GM10248 (cell line): ENCODE measurements at regions not wholly inside any gene's neighbourhood (a gene's known extent, or its start where the extent isn't known, plus 50 kb on each side); places are given as distances from the start of the nearest gene placed in this dataset.

Experiments
- CTCF ChIA-PET: fragments of 300-600 bp; sonication (Branson Sonifier 250); formaldehyde crosslinking; extraction: SDS; loops from one replicate; lab custom pipeline; 2021; ENCODE audit warnings: antibody characterized with exemption; lab: Yijun Ruan, JAX
- POLR2A ChIA-PET: fragments of 350-650 bp; sonication (Branson Sonifier 250); formaldehyde crosslinking; extraction: SDS; loops from one replicate; lab custom pipeline; 2020; ENCODE audit warnings: antibody characterized with exemption; lab: Yijun Ruan, JAX
- DNase-seq: peaks from one replicate; pipeline ENCODE4 v3.0.0; 2012; ENCODE audit errors: extremely low spot score
- TF ChIP-seq, protein P1 (sequence below): IDR thresholded peaks from 2 replicates; pipeline ENCODE4 v1.5.1; 2012; ENCODE audit warnings: mild to moderate bottlenecking, low read depth; ENCODE audit errors: extremely low read depth, missing control alignments, control extremely low read depth

DNA sequence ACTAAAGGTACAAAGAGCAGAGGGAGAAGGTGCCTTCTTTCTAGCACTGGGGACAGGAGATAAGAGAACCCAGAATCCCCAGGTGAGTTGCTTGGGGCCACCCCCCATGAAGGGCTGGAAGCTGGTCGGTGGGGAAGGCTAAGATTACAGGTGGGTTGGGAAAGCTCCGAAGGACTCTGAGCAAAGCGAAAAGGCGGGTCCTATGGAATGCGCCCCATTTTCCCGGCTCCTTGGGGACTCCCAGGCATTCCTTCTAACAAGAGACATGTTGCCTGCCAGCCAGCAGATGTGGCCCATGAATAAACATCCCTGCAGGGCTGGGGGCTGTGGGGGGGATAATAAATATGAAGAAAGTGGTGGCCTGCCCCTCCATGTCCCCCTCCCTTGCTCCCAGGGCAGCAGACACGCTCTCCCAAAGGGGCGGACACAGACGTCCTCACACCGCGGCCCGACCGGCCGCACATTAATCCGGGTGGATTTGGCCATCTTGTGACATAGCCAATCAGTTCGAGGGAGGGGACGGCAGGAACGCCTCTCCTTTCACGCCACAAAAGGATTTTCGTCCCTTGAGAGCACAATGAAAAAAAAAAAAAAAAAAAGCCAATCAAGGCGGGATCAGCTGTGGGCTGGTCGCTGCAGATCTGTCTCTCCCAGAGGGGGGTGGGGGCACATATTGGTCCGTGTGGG is 98.5 kb downstream of the SOX9 start:
- TF ChIP-seq, protein P1, sequence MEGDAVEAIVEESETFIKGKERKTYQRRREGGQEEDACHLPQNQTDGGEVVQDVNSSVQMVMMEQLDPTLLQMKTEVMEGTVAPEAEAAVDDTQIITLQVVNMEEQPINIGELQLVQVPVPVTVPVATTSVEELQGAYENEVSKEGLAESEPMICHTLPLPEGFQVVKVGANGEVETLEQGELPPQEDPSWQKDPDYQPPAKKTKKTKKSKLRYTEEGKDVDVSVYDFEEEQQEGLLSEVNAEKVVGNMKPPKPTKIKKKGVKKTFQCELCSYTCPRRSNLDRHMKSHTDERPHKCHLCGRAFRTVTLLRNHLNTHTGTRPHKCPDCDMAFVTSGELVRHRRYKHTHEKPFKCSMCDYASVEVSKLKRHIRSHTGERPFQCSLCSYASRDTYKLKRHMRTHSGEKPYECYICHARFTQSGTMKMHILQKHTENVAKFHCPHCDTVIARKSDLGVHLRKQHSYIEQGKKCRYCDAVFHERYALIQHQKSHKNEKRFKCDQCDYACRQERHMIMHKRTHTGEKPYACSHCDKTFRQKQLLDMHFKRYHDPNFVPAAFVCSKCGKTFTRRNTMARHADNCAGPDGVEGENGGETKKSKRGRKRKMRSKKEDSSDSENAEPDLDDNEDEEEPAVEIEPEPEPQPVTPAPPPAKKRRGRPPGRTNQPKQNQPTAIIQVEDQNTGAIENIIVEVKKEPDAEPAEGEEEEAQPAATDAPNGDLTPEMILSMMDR: no peak
- POLR2A ChIA-PET: no interaction called here
- CTCF ChIA-PET: interaction anchor here (1.8 kb wide), 1 partner anchor 12 kb away, joined by 4 read pairs; no protein-coding TSS in a partner anchor
- no peak for DNase-seq

DNA sequence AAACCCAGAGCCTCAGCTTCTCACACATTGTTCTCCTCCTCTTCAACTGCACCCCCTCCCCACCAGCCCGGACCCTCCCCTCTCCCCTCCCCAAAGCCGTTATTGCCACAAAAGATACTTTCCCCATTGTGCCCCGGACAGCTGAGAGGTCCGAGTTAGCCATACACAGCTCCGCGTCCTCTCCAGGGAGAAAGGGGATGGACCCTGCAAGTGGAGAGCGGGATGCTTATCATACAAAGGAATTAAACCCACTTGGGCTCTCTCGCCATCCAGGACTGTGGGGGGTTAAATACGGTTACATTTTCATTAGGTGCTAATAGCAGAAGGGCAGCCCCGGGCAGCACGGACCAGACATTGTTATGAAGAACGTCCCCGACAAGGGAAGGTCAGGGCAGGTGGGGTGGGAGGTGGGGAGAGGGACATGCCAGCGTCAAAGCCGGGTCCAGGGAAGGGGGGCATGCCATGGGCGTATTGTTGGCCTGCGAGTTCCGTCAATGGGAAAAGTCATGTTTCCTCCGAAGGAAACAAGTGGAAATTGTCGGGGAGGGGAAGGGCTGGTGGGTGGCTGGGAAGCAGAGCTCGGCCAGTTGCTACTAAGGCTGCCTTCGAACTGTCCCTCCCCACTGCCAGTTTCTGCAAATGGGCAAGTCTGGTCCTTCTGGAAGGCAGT is 99.1 kb downstream of the SOX9 start:
- CTCF ChIA-PET: interaction anchor here (1.8 kb wide), 1 partner anchor 11 kb away, joined by 4 read pairs; no protein-coding TSS in a partner anchor
- POLR2A ChIA-PET: no interaction called here
- TF ChIP-seq, protein P1: no peak
- no peak for DNase-seq

DNA sequence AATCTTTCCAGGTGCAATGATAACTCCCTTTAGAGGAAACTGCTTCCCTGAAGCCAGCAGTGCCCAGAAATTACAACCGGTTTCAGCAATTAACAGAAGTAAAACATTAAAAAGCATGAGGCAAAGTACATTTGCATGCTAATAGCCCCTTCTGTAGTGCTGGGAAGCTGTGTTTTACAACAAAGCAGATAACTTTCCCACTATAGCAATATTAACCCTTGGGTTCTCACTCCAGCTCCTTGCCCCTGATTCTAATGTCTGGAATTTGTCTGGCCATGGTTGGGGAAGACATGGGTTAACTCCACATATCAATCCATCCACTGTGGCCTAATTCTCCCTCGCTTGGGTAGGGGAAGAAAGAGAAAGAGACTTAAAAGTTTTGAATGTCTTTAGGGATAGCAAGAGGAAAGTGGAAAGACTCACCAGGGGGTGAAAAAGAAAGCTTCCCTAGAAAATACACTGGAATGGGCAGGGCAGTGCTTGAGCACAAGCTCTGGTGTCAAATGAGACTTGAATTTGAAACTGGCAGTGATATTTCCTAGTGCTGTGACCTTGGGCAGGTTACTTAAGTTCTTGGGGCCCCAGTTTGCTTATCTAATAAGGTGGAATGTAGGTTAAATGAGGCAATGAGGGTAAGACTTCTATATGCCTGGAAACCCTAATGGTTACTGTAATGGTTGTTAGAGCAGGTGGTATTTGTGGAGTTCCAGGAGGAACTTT is 102.0 kb downstream of the SOX9 start:
- TF ChIP-seq, protein P1: no peak
- POLR2A ChIA-PET: no interaction called here
- CTCF ChIA-PET: interaction anchor here (0.9 kb wide), 1 partner anchor 14 kb away, joined by 3 read pairs; no protein-coding TSS in a partner anchor
- no peak for DNase-seq

GRCh38 chr17:72223866-72224291 is 103.1 kb downstream of the SOX9 start:
- no peak for DNase-seq
- TF ChIP-seq, protein P1: no peak
- CTCF ChIA-PET: interaction anchor here (1.4 to 1.8 kb wide), 2 partner anchors 10 to 20 kb away, joined by 3 to 5 read pairs; no protein-coding TSS in a partner anchor
- POLR2A ChIA-PET: no interaction called here

GRCh38 chr17:72226322-72226721 is 105.5 kb downstream of the SOX9 start:
- no peak for DNase-seq
- ChIA-PET CTCF (no interaction called here), POLR2A (no interaction called here)
- TF ChIP-seq, protein P1: no peak

GRCh38 chr17:72233986-72234385 is 113.2 kb downstream of the SOX9 start:
- POLR2A ChIA-PET: no interaction called here
- CTCF ChIA-PET: interaction anchor here (1.1 to 2.4 kb wide), 2 partner anchors 10 to 17 kb away, joined by 5 to 6 read pairs; no protein-coding TSS in a partner anchor

More at GRCh38 chr17:72233986-72234385, 113.2 kb downstream of the SOX9 start:
- TF ChIP-seq, protein P1: no peak
- no peak for DNase-seq
